ENCODE measurements at regions not wholly inside any gene's neighbourhood (a gene's known extent, or its start where the extent isn't known, plus 50 kb on each side); places are given as distances from the start of the nearest gene placed in this dataset.

- TF ChIP-seq CTCF (IDR thresholded peaks at IDR 0.05; ENCODE audit: borderline replicate concordance, extremely low read depth, low read length, poor library complexity, severe bottlenecking), result no peak
- no peak for TF ChIP-seq EZH2 (IDR thresholded peaks at IDR 0.05; ENCODE audit: borderline replicate concordance, low read depth, low read length, severe bottlenecking)
Measured at GRCh38 chr2:136251885-136252585, 134.1 kb upstream of the CXCR4 start.

Data from DND-41 (cell line).